ENCODE measurements at regions not wholly inside any gene's neighbourhood (a gene's known extent, or its start where the extent isn't known, plus 50 kb on each side); places are given as distances from the start of the nearest gene placed in this dataset.
"Not testable (repeated sequence)": the region's sequence is repeated elsewhere in the genome, so short reads cannot be mapped to it uniquely, and the experiment has no call there.

DNA sequence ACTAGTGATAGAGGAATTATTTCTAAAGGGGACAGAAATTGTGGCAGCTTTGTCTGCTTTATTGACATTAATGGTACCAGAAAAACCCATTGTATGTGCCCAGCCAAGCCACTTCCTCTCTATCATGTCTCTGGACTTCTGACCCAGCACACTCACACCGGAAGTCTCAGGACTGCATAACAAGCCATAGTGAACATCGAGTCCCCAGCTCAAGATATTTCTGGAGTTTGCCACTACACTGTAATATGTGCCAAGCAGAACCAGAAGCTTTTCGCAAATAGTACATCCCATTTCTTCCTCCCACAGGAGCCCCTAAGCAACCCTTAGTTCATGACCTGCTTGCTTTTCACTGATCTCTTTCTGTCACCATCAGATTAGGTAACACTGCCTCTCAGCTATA is 187.4 kb upstream of the GHR start:
- DNase-seq (ENCODE audit: low read depth in 1 of 2, low spot score in 1 of 2) = no peak

- DNase-seq (ENCODE audit: low read depth in 1 of 2, low spot score in 1 of 2) = no peak
Observed at GRCh38 chr5:42241636-42242035, 181.6 kb upstream of the GHR start.

DNA sequence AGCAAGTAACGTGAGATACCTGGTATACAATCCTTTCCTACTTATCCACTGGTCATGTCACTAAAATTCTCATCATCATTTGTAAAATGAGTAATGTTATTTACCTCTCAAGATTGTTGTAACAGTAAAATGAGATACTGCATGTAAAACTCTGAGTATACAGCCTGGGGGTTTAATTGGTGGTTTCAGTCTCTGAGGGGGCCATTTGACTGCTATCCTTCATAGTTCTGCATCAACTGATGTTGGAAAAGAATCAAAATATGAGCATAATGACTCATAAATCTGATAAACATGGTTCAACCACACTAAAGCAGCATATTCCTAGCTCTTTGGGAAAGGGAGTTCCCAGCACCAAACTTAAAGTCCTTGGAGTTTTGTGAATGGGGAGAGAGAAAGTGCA is 181.0 kb upstream of the GHR start:
- DNase-seq (ENCODE audit: low read depth in 1 of 2, low spot score in 1 of 2) = no peak

- no peak for DNase-seq (ENCODE audit: low read depth in 1 of 2, low spot score in 1 of 2)
Observed at GRCh38 chr5:42242881-42243485, 180.3 kb upstream of the GHR start.

DNA sequence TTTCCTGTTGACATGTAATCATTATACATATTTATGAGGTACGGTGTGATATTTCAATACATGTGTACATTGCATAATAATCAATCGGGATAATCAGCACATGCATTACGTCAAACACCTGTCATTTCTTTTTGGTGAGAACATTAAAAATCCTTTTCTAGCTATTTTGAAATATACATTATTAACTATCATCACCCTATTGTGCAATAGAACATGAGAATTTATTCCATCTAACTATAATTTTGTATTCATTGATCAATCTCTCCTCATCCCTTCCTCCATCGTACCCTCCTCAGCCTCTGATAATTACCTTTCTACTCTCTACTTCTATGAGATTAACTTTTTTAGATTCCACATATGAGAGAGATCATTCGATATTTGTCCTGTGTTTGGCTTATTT is 170.9 kb upstream of the GHR start:
- DNase-seq (ENCODE audit: low read depth in 1 of 2, low spot score in 1 of 2) = no peak

- not testable (repeated sequence) for DNase-seq (ENCODE audit: low read depth in 1 of 2, low spot score in 1 of 2)
Observed at GRCh38 chr5:42259914-42260313, 163.3 kb upstream of the GHR start.

- DNase-seq (ENCODE audit: low read depth in 1 of 2, low spot score in 1 of 2) = no peak
Observed at GRCh38 chr5:42267091-42267490, 156.1 kb upstream of the GHR start.

DNA sequence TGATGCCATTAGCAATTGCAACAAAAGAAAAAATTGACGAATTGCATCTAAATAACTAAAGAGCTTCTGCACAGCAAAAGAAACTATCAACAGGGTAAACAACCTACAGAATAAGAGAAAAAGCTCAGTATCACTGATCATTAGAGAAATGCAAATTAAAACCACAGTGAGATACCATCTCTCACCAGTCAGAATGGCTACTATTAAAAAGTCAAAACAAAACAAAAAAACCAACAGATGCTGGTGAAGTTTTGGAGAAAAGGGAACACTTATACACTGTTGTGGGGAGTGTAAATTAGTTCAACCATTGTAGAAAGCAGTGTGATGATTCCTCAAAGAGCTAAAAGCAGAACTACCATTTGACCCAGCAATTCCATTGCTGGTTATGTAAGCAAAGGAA is 155.1 kb upstream of the GHR start:
- DNase-seq (ENCODE audit: low read depth in 1 of 2, low spot score in 1 of 2) = not testable (repeated sequence)

- DNase-seq (ENCODE audit: low read depth in 1 of 2, low spot score in 1 of 2) = no peak
Observed at GRCh38 chr5:42268630-42269029, 154.6 kb upstream of the GHR start.

DNA sequence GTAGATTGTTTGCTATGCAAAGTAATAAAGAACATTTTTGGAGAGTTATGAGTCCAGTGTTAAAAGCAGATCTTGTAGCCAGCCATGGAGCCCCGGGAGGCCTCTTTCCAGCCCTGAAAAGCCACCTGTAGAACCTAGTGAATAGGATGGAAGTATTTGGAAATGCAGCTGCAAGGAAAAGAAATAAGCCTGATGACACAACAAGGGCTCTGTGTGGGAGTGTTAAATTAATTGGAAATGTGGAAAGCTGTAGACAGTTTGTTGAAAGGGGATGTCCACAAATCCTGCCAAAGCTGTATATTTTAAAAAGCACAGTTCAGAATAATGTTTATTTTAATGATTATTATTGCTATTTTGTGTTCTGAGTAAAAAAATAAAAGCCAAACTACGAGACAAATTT is 152.5 kb upstream of the GHR start:
- DNase-seq (ENCODE audit: low read depth in 1 of 2, low spot score in 1 of 2) = no peak

GRCh38 chr5:42274913-42275312 is 148.3 kb upstream of the GHR start:
- no peak for DNase-seq (ENCODE audit: low read depth in 1 of 2, low spot score in 1 of 2)

GRCh38 chr5:42277293-42277692 is 145.9 kb upstream of the GHR start:
- DNase-seq (ENCODE audit: low read depth in 1 of 2, low spot score in 1 of 2) = no peak

DNA sequence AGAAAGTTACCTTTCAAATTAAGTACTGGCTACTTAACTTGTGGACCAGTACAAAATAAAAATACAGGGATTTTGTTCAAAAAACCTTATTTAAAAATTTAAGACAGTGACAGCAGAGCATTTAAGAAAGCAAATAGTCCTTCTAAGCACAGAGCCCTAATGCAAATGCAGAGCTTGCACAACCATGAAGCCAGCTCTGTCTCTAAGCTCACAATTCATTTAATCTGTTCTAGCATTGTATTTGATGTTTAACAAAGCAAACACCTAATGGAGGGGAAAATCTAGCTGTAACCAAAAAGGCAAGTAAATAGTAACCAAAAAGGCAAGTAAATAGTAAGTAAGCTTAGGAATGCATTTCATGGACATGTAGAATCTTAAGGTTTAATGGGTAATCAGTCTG is 138.7 kb upstream of the GHR start:
- DNase-seq (ENCODE audit: low read depth in 1 of 2, low spot score in 1 of 2) = no peak

DNA sequence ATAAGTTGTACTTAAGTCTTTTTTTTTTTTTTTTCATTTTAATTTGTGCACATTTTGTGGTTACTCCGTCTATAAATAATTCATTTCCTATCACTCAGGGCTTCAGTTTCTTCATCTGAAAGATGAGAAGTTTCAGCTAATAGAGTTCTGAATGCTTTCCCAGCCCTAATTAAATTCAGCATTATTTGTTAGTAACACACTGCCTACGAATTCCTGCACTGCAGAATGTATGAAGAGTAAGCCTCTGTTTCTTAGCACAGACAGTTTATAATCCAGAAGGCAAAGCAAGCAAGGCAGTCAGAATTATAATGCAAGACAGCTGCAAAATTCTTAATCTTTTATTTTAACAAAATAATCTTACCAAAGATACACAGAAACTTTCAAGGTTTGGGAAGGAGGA is 138.0 kb upstream of the GHR start:
- DNase-seq (ENCODE audit: low read depth in 1 of 2, low spot score in 1 of 2) = no peak

GRCh38 chr5:42300496-42300895 is 122.7 kb upstream of the GHR start:
- no peak for DNase-seq (ENCODE audit: low read depth in 1 of 2, low spot score in 1 of 2)

GRCh38 chr5:42301349-42301748 is 121.9 kb upstream of the GHR start:
- DNase-seq (ENCODE audit: low read depth in 1 of 2, low spot score in 1 of 2) = no peak

DNA sequence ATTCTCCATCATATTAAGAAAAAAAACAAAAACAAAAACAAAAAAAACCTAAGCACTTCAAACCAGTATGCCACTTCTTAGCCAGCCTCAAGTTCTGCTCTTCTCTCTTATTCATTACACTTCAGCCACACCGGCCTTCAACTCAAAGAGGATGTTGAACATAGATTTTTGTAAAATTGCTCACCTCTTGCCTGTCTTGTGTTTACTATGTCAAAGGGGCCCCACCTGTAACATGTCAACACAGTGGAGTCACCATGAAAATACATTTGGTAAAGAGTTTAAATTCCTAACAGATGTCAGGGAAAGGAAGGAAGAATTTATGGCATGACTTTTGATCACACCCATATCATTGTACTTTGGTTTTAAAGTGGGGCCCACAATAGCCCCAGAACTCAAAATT is 121.1 kb upstream of the GHR start:
- DNase-seq (ENCODE audit: low read depth in 1 of 2, low spot score in 1 of 2) = no peak

- DNase-seq (ENCODE audit: low read depth in 1 of 2, low spot score in 1 of 2) = no peak
Observed at GRCh38 chr5:42306287-42306686, 117.0 kb upstream of the GHR start.

DNA sequence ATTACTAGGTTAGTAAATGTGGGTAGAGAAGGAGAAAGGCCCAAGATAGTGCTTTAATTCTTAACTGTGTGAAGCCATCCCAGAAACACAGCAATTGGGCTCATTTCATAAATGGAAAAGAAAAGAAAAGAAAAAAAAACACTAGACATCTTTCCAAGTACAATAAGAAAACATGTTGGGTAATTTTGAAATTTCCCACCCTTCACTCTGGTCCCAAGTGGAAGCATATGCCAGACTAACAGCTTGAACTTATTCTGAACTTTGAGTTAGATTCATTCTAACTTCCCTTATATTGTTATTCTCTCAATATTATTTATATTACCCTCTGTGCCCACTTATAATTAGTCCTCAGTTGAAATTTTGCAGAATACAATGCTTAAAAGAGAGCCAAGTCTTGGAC is 113.4 kb upstream of the GHR start:
- DNase-seq (ENCODE audit: low read depth in 1 of 2, low spot score in 1 of 2) = no peak

GRCh38 chr5:42315214-42315613 is 108.0 kb upstream of the GHR start:
- no peak for DNase-seq (ENCODE audit: low read depth in 1 of 2, low spot score in 1 of 2)

DNA sequence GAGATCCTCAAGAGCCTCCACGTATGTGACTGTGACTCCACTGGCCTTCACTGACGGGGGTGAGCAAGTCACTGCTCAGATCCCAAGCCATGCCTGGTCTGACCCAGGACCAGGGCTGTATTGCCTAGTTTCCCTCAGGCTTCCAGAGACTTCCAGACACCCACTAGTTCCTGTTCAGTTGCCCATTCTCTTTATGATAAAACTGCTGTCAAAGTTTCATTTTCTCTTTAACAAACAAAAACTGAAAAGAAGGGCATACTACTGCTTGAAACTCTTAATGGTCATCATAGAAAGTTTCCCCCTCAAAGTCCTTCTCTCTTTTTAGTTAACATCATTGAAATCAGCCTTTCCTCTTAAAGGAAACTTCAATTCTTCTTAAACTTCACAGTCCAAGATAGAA is 105.7 kb upstream of the GHR start:
- DNase-seq (ENCODE audit: low read depth in 1 of 2, low spot score in 1 of 2) = no peak

- not testable (repeated sequence) for DNase-seq (ENCODE audit: low read depth in 1 of 2, low spot score in 1 of 2)
Observed at GRCh38 chr5:42319546-42319945, 103.7 kb upstream of the GHR start.

GRCh38 chr5:42321785-42322184 is 101.5 kb upstream of the GHR start:
- DNase-seq (ENCODE audit: low read depth in 1 of 2, low spot score in 1 of 2) = no peak

DNA sequence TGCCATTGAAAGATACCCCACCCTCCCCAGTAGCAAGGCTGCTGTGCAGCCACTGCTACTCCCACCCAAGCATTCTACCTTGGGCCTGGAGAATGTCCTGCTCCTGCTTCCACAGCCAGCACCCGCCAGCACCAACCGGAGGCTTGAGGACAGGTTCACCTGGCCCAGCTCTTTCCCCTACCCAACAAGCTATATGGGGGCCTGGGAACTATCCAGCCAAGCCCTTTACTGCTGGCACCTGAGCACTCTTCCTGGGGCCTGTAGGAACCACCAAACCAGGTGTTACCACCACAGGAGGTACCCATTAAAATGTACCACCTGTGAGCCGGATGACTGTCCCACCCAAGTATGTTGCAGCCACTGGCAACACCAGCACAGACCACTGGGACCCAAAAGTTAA is 86.1 kb upstream of the GHR start:
- DNase-seq (ENCODE audit: low read depth in 1 of 2, low spot score in 1 of 2) = no peak

All from stimulated activated CD4-positive, alpha-beta T cell treated with anti-CD3 and anti-CD28 coated beads, Interleukin-15, amount 100 ng/mL, for 1 hour (primary cell).